Activated CD4-positive, alpha-beta T cell treated with anti-CD3 and anti-CD28 coated beads for 24 hours (primary cell): ENCODE measurements at regions not wholly inside any gene's neighbourhood (a gene's known extent, or its start where the extent isn't known, plus 50 kb on each side); places are given as distances from the start of the nearest gene placed in this dataset.

Experiments used
- DNase-seq, 2 donors: peaks; one replicate each; pipeline ENCODE4 v3.0.0-alpha.2; 2020; ENCODE audit warnings: low read depth in 2 of 2

- DNase-seq: no peak
Observed at GRCh38 chr13:62046512-62046911, 630.9 kb upstream of the PCDH20 start.

DNA sequence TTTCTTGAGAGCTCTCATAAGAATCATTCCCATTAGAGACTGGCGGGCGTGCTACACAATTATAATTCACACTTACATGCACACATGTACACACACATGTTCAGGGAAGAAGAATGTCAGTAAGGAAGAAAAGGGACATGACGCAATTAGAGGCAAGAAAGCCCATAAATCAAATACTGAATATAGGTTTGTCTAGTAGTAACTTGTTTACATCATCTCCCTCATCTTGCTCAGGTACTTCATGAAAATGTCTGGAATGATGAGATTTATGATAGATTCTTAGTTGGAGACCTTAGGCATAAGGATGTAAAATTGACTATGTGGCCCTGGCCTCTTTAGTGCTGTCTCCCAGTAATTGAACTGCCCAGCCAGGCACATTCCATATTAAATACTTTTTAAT, 628.0 kb upstream of the PCDH20 start:
- no peak for DNase-seq

GRCh38 chr13:62040806-62041205, 625.2 kb upstream of the PCDH20 start:
- no peak for DNase-seq

GRCh38 chr13:62040078-62040477, 624.4 kb upstream of the PCDH20 start:
- no peak for DNase-seq

DNA sequence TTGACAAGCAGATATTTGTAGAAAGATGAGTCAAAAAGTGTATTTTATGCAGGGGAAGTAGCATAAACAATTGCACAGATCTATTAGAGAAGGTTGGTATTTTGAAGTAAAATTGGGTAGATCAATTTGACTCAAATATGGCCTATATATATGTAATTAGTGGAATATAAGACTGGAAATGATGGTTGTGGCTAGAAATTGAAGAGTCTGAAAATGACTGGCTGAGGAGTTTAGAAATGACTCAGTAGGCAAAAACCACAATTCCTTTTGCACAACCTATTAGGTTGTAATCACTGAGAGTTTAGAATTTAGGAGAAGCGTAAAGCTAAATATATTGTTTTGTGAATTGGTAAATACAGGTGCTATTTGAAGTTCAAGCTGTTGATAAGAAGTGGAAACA, 622.6 kb upstream of the PCDH20 start:
- DNase-seq: no peak

GRCh38 chr13:62035981-62036380, 620.3 kb upstream of the PCDH20 start:
- no peak for DNase-seq

DNA sequence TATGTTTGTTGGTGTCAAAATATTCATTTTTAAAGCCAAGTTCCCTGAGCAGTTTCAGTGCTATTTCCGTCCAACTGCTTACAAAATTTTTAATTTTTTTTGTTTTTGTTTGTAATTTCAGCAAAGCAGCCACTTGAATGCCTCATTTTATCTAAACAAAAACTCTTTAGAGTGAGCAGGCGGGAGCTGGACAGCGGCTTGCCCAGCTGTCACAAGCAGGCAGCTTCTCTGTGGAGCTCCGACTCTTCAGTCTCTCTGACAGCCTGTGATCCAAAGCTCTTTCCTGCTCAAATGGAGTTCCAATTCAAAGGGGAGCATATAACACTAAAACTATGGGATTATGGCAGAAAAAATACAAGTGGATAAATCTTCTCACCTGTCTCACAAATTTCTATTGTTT, 618.3 kb upstream of the PCDH20 start:
- no peak for DNase-seq

DNA sequence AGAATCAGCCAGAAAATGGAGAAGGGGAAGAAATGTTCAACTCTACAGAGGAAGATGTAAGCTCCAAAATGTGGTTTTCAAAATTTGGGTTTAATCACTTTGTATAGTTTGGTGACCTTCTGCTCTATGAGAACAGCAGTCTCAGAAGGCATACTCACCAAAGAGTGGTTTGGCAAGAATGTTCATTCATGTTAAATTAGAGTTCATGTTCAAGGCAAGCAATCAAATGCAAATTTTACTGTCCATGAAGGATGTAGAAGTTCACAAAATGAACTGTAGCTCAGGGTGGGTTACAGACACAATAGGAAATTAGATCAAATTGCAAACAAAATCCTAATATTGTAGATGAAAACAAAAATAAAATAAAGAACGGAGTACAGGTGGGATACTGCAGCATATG, 606.7 kb upstream of the PCDH20 start:
- DNase-seq: no peak

- no peak for DNase-seq
Observed at GRCh38 chr13:62019858-62020257, 604.2 kb upstream of the PCDH20 start.

- DNase-seq: no peak
Observed at GRCh38 chr13:62014299-62014698, 598.6 kb upstream of the PCDH20 start.

GRCh38 chr13:62003452-62003851, 587.8 kb upstream of the PCDH20 start:
- DNase-seq: no peak

- DNase-seq: no peak
Observed at GRCh38 chr13:61994174-61994573, 578.5 kb upstream of the PCDH20 start.

GRCh38 chr13:61989978-61990377, 574.3 kb upstream of the PCDH20 start:
- DNase-seq: no peak

- no peak for DNase-seq
Observed at GRCh38 chr13:61988810-61989209, 573.2 kb upstream of the PCDH20 start.

- DNase-seq: no peak
Observed at GRCh38 chr13:61975001-61975400, 559.4 kb upstream of the PCDH20 start.

GRCh38 chr13:61965756-61966155, 550.1 kb upstream of the PCDH20 start:
- no peak for DNase-seq

DNA sequence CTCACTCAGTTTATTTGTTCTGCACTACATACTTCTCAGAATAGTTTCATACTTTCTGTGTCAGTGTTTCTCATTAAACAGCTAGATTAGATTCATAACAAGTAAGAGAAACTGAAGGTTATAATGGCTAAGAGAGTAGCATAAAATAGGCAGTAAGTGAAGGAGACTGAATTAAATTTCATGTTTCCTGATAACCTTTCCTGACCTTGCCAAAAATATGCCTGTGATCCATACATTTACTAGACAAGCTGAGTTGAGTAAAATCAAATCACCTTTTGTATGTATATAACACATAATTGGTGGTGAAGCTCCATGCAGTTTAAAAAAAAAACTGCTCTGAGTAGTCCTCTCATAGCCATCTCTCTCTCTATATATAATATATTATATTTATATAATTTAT, 545.3 kb upstream of the PCDH20 start:
- no peak for DNase-seq

GRCh38 chr13:61954092-61954491, 538.4 kb upstream of the PCDH20 start:
- no peak for DNase-seq

- DNase-seq: no peak
Observed at GRCh38 chr13:61950828-61951227, 535.2 kb upstream of the PCDH20 start.

DNA sequence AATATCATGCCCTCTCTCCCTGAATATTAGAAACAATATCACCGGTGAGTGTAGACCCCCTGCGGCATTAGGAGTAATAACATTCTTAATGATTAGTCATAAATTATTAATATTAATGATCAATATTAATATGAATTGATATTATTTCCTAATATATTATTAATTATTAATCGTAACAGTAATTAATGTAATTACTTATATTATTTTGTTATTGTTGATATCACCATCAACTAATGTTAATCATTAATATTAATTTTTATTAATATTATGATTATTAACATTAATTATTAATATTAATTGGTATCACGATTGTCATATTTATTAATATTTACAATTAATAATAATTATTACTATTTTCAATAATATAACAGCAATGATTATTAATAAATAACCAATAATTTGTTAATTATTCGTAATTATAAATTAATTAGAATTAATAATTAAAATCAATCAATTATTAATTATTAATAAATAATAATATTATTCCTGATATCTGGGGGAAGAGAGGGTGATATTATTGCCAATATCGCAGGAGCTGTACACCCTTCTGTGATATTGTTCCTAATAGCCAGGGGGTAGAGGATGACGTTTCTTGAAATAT, 528.8 kb upstream of the PCDH20 start:
- no peak for DNase-seq

DNA sequence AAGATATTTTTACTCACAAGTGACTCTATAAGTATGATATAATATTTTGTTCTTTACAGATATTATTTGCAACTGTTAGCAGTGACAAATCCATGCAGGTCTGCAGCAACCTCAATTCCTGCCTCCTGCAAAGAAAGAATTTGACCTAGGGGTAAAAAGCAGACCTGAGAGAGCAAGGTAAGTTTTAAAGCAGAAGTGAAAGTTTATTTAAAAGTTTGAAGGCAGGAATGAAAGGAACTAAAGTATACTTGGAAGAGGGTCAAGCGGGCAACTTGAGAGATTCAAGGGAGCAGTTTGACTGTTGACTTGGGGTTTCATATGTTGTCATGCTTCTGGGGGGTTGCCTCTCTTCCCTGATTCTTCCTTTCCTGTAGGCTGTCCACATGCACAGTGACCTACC, 520.1 kb upstream of the PCDH20 start:
- DNase-seq: no peak

GRCh38 chr13:61927648-61928047, 512.0 kb upstream of the PCDH20 start:
- no peak for DNase-seq

DNA sequence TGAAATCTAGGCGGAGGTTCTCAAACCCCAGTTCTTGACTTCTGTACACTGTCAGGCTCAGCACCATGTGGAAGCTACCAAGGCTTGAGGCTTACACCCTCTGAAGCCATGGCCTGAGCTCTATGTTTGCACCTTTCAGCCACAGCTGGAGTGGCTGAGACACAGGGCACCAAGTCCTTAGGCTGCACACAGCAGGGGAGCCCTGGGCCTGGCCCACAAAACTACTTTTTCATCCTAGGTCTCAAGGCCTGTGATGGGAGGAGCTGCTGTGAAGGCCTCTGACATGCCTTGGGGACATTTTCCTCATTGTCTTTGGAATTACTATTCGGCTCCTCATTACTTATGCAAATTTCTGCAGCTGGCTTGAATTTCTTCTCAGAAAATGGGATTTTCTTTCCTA, 503.2 kb upstream of the PCDH20 start:
- no peak for DNase-seq

DNA sequence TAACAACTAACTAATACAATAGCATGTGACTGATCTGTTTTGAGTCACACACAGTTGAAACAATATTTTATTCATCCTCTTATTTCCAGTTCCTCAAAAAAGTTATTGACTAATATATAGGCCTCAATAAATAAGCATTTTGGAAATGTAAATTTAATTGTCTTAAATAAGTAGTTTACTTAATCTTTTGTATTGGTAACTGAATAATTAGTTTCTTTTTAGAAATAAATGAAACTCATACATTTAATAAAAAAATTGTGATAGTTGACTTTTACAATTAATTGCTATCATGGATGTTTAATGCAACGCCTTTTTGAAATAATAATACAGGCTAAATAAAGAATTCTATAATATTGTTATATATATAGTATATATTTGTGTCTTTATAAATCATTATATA, 500.8 kb upstream of the PCDH20 start:
- no peak for DNase-seq

GRCh38 chr13:61913183-61913582, 497.5 kb upstream of the PCDH20 start:
- DNase-seq: no peak
